Activated CD4-positive, alpha-beta T cell treated with anti-CD3 and anti-CD28 coated beads, Interleukin-2, amount 50 U/mL, for 48 hours (primary cell): ENCODE measurements at regions not wholly inside any gene's neighbourhood (a gene's known extent, or its start where the extent isn't known, plus 50 kb on each side); places are given as distances from the start of the nearest gene placed in this dataset.

Experiments used
- DNase-seq, 2 experiments: peaks; one replicate each; pipeline ENCODE4 v3.0.0-alpha.2; 2020

DNA sequence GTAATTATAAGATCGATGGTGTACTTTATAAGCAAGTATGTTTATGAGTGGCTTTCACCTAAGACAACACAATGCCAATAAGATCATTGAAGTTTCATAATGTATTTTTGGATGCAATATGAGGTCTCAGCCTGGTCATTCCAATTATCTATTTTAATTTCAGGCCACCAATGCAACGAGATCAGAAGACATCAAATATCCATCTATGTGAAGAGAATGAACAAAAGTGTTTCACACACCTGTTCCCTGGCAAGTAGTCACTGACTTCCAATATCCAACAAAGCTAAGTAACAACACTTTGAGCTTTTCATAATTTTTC is 53.6 kb upstream of the TMCO5A start:
- DNase-seq = no peak

DNA sequence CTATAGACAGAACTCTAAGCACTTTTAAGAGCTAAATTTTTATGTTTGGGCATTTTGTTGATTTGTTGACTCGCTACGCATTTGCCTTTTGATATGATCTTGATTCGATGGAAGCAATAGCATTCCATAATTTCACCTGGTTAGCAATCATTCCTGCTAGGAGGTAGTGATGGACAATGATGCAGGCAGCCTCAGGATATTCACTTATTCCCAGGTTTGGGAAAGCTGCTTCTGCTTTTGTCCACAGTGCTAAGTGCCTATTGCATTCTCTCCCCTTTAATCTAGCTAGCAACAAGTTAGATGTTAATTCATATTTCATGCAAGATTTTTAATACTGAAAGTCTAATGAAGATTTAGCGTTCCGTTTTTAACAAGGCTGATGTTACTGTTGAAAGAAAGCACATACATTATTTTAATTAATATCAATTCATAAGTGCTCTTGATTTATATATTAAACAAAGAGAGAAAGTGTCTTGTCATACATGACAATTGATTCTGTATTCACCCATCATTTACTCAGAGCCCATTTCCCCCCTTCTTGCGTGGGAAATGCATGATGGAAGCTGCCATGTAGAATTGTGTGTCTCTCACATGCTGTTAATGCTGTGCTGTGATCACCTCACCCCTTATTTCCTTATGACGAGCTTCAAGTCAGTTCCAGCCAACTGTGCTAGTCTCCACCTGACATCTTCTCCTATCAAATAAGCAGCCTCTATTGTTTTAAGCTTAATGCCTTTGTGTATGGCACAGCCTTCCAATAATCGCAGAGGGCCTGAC is 53.0 kb upstream of the TMCO5A start:
- no peak for DNase-seq

DNA sequence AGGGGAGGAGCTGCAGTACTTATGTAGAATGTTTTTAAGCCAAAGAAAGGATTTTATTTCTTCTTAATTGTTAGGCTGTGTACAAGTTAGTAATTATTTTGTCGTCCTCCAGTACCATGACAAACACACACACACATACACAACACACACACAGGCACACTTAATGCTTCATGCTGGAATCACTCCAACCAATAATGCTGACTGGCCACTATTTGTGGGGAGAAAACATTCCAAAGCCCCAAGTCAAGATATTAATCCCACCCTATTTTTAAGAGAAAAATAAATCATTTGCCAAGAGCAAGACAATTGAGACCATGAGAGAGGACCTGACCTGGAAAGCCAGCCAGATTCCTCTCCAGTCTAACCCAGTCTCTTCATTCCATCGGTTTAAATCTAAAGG is 51.8 kb upstream of the TMCO5A start:
- no peak for DNase-seq
